ENCODE measurements at regions not wholly inside any gene's neighbourhood (a gene's known extent, or its start where the extent isn't known, plus 50 kb on each side); places are given as distances from the start of the nearest gene placed in this dataset.

DNA sequence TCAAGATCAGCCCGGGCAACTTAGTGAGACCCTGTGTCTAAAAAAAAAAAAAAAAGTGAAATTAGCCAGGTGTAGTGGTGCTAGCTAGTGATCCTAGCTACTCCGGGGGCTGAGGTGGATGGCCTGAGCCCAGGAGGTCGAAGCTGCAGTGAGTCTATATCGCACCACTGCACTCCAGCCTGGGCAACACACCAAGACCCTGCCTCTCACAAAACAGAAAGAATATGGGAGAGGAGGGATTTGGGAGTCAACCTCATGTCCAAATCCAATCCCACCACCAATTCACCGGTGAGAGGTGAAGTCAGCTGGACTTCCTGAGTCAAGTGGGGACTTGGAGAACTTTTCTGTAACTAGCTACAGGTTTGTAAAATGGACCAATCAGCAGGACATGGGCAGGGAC is 80.5 kb upstream of the MFGE8 start:
- TF ChIP-seq, protein P1, sequence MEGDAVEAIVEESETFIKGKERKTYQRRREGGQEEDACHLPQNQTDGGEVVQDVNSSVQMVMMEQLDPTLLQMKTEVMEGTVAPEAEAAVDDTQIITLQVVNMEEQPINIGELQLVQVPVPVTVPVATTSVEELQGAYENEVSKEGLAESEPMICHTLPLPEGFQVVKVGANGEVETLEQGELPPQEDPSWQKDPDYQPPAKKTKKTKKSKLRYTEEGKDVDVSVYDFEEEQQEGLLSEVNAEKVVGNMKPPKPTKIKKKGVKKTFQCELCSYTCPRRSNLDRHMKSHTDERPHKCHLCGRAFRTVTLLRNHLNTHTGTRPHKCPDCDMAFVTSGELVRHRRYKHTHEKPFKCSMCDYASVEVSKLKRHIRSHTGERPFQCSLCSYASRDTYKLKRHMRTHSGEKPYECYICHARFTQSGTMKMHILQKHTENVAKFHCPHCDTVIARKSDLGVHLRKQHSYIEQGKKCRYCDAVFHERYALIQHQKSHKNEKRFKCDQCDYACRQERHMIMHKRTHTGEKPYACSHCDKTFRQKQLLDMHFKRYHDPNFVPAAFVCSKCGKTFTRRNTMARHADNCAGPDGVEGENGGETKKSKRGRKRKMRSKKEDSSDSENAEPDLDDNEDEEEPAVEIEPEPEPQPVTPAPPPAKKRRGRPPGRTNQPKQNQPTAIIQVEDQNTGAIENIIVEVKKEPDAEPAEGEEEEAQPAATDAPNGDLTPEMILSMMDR (IDR thresholded peaks at IDR 0.05; ENCODE audit: low read depth, low read length, poor library complexity, severe bottlenecking) = no peak
- TF ChIP-seq EZH2phosphoT487 (IDR thresholded peaks at IDR 0.05; ENCODE audit: borderline replicate concordance, low read length) = no peak

All from DOHH2 (cell line).